Ecto neural progenitor cell (in vitro differentiated cells): ENCODE measurements at regions not wholly inside any gene's neighbourhood (a gene's known extent, or its start where the extent isn't known, plus 50 kb on each side); places are given as distances from the start of the nearest gene placed in this dataset.
"Not testable (repeated sequence)": the region's sequence is repeated elsewhere in the genome, so short reads cannot be mapped to it uniquely, and the experiment has no call there.

Source experiments
- DNase-seq: peaks from one replicate; pipeline ENCODE4 v3.0.0-alpha.2; 2018; ENCODE audit warnings: low spot score

GRCh38 chr10:117457932-117458331 is 82.7 kb upstream of the PDZD8 start:
- DNase-seq, result no peak

- DNase-seq, result no peak
Observed at GRCh38 chr10:117457071-117457810, 82.0 kb upstream of the PDZD8 start.

GRCh38 chr10:117455346-117455745 is 80.1 kb upstream of the PDZD8 start:
- DNase-seq, result no peak

- no peak for DNase-seq
Observed at GRCh38 chr10:117454502-117454901, 79.3 kb upstream of the PDZD8 start.

- not testable (repeated sequence) for DNase-seq
Observed at GRCh38 chr10:117453484-117453883, 78.2 kb upstream of the PDZD8 start.

GRCh38 chr10:117450940-117451339 is 75.7 kb upstream of the PDZD8 start:
- no peak for DNase-seq

GRCh38 chr10:117449636-117450035 is 74.4 kb upstream of the PDZD8 start:
- DNase-seq, result no peak

GRCh38 chr10:117448802-117449201 is 73.6 kb upstream of the PDZD8 start:
- DNase-seq, result no peak

- no peak for DNase-seq
Observed at GRCh38 chr10:117445992-117446391, 70.8 kb upstream of the PDZD8 start.

GRCh38 chr10:117444497-117445040 is 69.3 kb upstream of the PDZD8 start:
- no peak for DNase-seq

GRCh38 chr10:117443686-117444041 is 68.4 kb upstream of the PDZD8 start:
- no peak for DNase-seq

GRCh38 chr10:117442944-117443685 is 67.9 kb upstream of the PDZD8 start:
- peak; percentile 83 for DNase-seq

GRCh38 chr10:117442521-117442920 is 67.3 kb upstream of the PDZD8 start:
- no peak for DNase-seq

- DNase-seq, result no peak
Observed at GRCh38 chr10:117441812-117442443, 66.7 kb upstream of the PDZD8 start.

GRCh38 chr10:117441361-117441760 is 66.1 kb upstream of the PDZD8 start:
- no peak for DNase-seq

GRCh38 chr10:117439243-117439912 is 64.1 kb upstream of the PDZD8 start:
- no peak for DNase-seq

GRCh38 chr10:117432866-117433265 is 57.6 kb upstream of the PDZD8 start:
- no peak for DNase-seq

- no peak for DNase-seq
Observed at GRCh38 chr10:117431160-117431559, 55.9 kb upstream of the PDZD8 start.

GRCh38 chr10:117430535-117430934 is 55.3 kb upstream of the PDZD8 start:
- DNase-seq, result not testable (repeated sequence)

GRCh38 chr10:117429643-117430265 is 54.5 kb upstream of the PDZD8 start:
- DNase-seq, result no peak

- DNase-seq, result no peak
Observed at GRCh38 chr10:117427356-117427755, 52.1 kb upstream of the PDZD8 start.
